Suprapubic skin (tissue), 4 donors: ENCODE measurements at regions not wholly inside any gene's neighbourhood (a gene's known extent, or its start where the extent isn't known, plus 50 kb on each side); places are given as distances from the start of the nearest gene placed in this dataset.

ENCODE experiments used
- DNase-seq, 2 donors: peaks; one replicate each; pipeline ENCODE4 v3.0.0-alpha.2; 2019; ENCODE audit warnings: low spot score in 2 of 2
- H3K27ac ChIP-seq: fragments of 200-600 bp; sonication (generic); one replicate; pipeline ENCODE4 v1.5.1; 2019
- H3K27me3 ChIP-seq: fragments of 200-600 bp; sonication (generic); one replicate; pipeline ENCODE4 v1.5.1; 2019
- H3K36me3 ChIP-seq: fragments of 200-600 bp; sonication (generic); one replicate; pipeline ENCODE4 v1.5.1; 2019
- H3K4me1 ChIP-seq: fragments of 200-600 bp; sonication (generic); one replicate; pipeline ENCODE4 v1.5.1; 2019
- H3K4me3 ChIP-seq: fragments of 200-600 bp; sonication (generic); one replicate; pipeline ENCODE4 v1.5.1; 2019; ENCODE audit warnings: mild to moderate bottlenecking
- H3K9me3 ChIP-seq: fragments of 200-600 bp; sonication (generic); one replicate; pipeline ENCODE4 v1.5.1; 2019
- EP300 ChIP-seq: sonication (generic); formaldehyde crosslinking; IDR thresholded peaks from one replicate; pipeline ENCODE4 v1.6.1; 2017; ENCODE audit warnings: antibody characterized with exemption
- POLR2A ChIP-seq, 2 donors: fragments of 450-650 bp; IDR thresholded peaks; one replicate each; pipeline ENCODE4 v1.6.1; 2017; ENCODE audit warnings: antibody characterized with exemption in 2 of 2, mild to moderate bottlenecking in 2 of 2, moderate library complexity in 2 of 2
- POLR2AphosphoS5 ChIP-seq, 3 donors: sonication (generic); formaldehyde crosslinking; IDR thresholded peaks; one replicate each; pipeline ENCODE4 v1.6.1; 2017; ENCODE audit warnings: antibody characterized with exemption in 3 of 3
- WGBS: methylation state at CpG from one replicate; pipeline ENCODE4 v1.1.5; 2018; 5-methylcytosine and 5-hydroxymethylcytosine counted together
- TF ChIP-seq, protein P1 (sequence below), 2 donors: fragments of 200-600 bp in 1 of 2; fragments of 450-650 bp in 1 of 2; sonication (generic) in 1 of 2; IDR thresholded peaks; one replicate each; pipeline ENCODE4 v1.5.1; 2016 to 2019; ENCODE audit warnings: antibody characterized with exemption in 2 of 2, mild to moderate bottlenecking in 1 of 2, moderate library complexity in 1 of 2

DNA sequence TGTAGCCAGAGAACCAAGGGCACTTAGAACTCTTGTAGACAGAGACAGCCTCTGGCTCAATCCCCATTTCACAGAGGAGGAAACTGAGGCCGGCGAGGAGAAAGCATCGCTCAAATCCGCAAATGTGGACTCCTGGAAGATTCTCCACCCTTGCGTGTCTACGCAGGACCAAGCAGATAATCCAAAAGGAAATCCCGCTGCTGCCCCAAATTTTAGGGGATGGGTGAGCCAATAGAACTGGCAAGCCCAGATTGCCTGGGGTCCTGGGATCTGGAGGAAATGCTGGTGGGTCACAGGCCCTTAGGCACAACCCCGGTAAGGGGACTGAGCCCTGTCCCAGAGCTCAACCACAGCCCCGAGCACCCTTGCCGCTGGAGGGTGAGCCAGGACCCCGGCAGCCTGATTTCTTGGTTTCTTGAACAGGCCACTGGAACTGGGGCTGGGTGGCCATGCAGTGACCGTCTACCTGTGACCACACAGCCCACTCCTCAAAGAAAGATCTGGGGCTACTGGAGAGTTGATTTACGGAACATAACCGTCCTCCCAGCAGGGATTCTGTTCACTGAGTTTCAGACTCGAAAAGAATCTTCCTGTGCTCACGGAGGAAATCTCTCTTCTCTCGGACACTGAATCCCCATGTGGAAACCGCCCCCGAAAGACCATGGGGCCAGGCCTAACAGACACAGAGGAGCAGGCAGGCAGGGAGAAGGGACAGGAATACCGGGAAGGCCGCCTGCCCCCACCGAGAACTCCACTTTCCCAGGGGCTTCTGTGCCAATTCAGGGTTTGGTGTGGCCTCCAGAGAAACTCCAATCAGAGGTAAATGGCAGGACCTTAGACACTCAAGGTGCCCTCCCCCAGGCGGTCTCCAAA, 238.4 kb downstream of the NPHP4 start:
- Histone ChIP-seq H3K36me3 (no peaks in the 10 kb centered on the region), H3K27me3 (peaks cover 58% of the 10 kb centered on the region), H3K4me3 (no peak overlapping the region), H3K9me3 (no peaks in the 10 kb centered on the region), H3K27ac (no peak overlapping the region), H3K4me1 (no peaks in the 10 kb centered on the region)
- 79% methylated on average over 18 of the region's 23 CpGs for WGBS
- TF ChIP-seq POLR2AphosphoS5 (IDR thresholded peaks at IDR 0.05) (no peak), EP300 (no peak), POLR2A (IDR thresholded peaks at IDR 0.05) (no peak)
- TF ChIP-seq, protein P1, sequence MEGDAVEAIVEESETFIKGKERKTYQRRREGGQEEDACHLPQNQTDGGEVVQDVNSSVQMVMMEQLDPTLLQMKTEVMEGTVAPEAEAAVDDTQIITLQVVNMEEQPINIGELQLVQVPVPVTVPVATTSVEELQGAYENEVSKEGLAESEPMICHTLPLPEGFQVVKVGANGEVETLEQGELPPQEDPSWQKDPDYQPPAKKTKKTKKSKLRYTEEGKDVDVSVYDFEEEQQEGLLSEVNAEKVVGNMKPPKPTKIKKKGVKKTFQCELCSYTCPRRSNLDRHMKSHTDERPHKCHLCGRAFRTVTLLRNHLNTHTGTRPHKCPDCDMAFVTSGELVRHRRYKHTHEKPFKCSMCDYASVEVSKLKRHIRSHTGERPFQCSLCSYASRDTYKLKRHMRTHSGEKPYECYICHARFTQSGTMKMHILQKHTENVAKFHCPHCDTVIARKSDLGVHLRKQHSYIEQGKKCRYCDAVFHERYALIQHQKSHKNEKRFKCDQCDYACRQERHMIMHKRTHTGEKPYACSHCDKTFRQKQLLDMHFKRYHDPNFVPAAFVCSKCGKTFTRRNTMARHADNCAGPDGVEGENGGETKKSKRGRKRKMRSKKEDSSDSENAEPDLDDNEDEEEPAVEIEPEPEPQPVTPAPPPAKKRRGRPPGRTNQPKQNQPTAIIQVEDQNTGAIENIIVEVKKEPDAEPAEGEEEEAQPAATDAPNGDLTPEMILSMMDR (IDR thresholded peaks at IDR 0.05), result no peak
- DNase-seq, result no peak

GRCh38 chr1:5752746-5753548, 239.3 kb downstream of the NPHP4 start:
- no peak overlapping the region for H3K4me3 ChIP-seq
- WGBS, result 68% methylated on average over 10 of the region's 15 CpGs
- peaks cover 60% of the 10 kb centered on the region for H3K27me3 ChIP-seq
- no peaks in the 10 kb centered on the region for H3K4me1 ChIP-seq
- H3K36me3 ChIP-seq, result no peaks in the 10 kb centered on the region
- no peak for TF ChIP-seq EP300
- no peak for TF ChIP-seq POLR2AphosphoS5 (IDR thresholded peaks at IDR 0.05)
- H3K9me3 ChIP-seq, result no peaks in the 10 kb centered on the region
- no peak overlapping the region for H3K27ac ChIP-seq
- DNase-seq, result no peak

DNA sequence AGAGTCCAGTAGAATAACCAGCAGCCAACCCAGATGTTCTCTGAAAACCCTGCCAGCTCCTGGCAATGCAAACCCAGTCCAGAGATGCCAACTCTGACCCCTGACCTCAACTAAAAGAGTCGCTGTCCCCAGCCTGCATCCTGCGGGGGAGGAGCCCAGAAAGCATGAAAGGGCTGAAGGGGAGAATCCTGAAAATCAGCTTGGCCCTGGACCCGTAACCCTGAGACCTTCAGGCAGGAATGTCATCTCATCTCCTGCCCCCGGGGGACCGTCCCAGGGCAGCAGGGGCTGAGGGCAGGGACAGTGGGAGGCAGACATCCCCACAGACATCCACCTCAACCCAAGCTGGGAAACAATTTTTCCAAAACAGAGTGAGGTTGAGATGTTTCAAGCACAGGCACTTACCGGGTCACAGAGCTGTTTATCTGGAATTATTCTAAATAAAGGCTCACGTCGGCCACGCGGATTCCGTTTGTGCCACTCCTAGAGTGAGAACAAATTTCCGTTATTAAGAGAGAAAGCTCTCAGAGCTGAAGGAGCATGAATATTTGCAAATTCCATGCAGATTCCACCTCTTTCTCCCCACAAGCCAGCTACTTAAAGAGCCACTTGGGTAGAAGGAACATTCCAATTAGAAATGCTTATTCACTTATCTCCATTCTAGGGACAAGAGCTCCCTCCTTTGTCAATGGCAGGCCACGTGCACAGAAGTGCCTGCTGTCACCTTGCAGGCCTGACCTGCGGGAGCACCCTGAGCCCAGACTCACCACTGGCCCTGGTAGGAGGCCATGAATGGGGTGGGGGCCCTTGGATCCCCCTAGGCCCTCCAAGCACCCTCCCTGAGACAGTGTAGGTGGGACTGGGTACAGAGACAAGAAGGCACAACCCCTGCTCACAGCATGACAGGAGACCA, 240.1 kb downstream of the NPHP4 start:
- no peak for DNase-seq
- Histone ChIP-seq H3K27ac (no peak overlapping the region), H3K36me3 (no peaks in the 10 kb centered on the region), H3K9me3 (no peaks in the 10 kb centered on the region), H3K4me3 (no peak overlapping the region), H3K4me1 (no peaks in the 10 kb centered on the region), H3K27me3 (peaks cover 64% of the 10 kb centered on the region)
- WGBS, result 86% methylated on average over 12 of the region's 14 CpGs
- no peak for TF ChIP-seq POLR2A (IDR thresholded peaks at IDR 0.05)
- no peak for TF ChIP-seq EP300
- TF ChIP-seq, protein P1 (IDR thresholded peaks at IDR 0.05), result no peak
- TF ChIP-seq POLR2AphosphoS5 (IDR thresholded peaks at IDR 0.05), result no peak

DNA sequence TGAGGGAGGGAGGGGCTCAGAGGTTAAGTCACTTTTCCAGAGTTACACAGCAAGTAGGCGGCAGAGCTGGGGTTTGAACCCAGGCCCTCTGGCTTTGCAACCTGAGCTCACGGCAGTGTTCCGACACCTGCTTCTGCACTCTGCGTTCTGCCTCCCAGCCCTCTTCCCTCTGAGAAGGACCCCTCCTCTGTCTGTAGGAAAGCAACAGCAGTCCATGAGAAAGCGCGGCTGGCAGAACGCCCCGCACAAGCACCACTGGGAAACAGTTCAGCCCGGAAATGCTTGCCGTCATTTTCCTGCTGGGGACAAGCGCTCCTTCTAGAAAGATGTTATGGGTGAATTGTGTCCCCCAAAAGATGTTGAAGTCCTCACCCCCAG, 241.1 kb downstream of the NPHP4 start:
- no peaks in the 10 kb centered on the region for H3K9me3 ChIP-seq
- no peak for DNase-seq

More for the DNA sequence above, 241.1 kb downstream of the NPHP4 start:
- Histone ChIP-seq H3K4me3 (no peak overlapping the region), H3K27me3 (peaks cover 68% of the 10 kb centered on the region), H3K4me1 (no peaks in the 10 kb centered on the region), H3K27ac (no peak overlapping the region), H3K36me3 (no peaks in the 10 kb centered on the region)
- TF ChIP-seq POLR2A (IDR thresholded peaks at IDR 0.05) (no peak), EP300 (no peak), POLR2AphosphoS5 (IDR thresholded peaks at IDR 0.05) (no peak)
- TF ChIP-seq, protein P1 (IDR thresholded peaks at IDR 0.05), result no peak
- 83% methylated on average over 10 of the region's 11 CpGs for WGBS
